Peyer's patch (tissue), 4 donors: ENCODE measurements at regions not wholly inside any gene's neighbourhood (a gene's known extent, or its start where the extent isn't known, plus 50 kb on each side); places are given as distances from the start of the nearest gene placed in this dataset.

Source experiments
- CTCF ChIP-seq, 6 experiments: fragments of 450-650 bp in 4 of 6; fragments of 200-600 bp in 2 of 6; sonication (generic) in 1 of 6; IDR thresholded peaks; one replicate each; pipeline ENCODE4 v1.5.1; 2017 to 2019; ENCODE audit warnings: antibody characterized with exemption in 6 of 6, mild to moderate bottlenecking in 3 of 6, moderate library complexity in 1 of 6
- POLR2A ChIP-seq, 2 donors: fragments of 450-650 bp; IDR thresholded peaks; one replicate each; pipeline ENCODE4 v1.5.1; 2017; ENCODE audit warnings: antibody characterized with exemption in 2 of 2, mild to moderate bottlenecking in 2 of 2, moderate library complexity in 2 of 2

GRCh38 chr15:61769557-61769956 is 290.7 kb downstream of the VPS13C start:
- TF ChIP-seq CTCF (IDR thresholded peaks at IDR 0.05) (no peak), POLR2A (IDR thresholded peaks at IDR 0.05) (no peak)
